WTC11 (cell line): ENCODE measurements at regions not wholly inside any gene's neighbourhood (a gene's known extent, or its start where the extent isn't known, plus 50 kb on each side); places are given as distances from the start of the nearest gene placed in this dataset.

Experiments
- ATAC-seq: fragments of 200-7000 bp; cut with Tn5 transposase; 2 replicates; pipeline ENCODE4 v1.10.0; 2021; ENCODE audit warnings: mild to moderate bottlenecking, moderate library complexity
- CTCF ChIA-PET: fragments of 300-600 bp; sonication (Branson Sonifier 250); formaldehyde crosslinking; loops from one replicate; lab custom pipeline; 2021; ENCODE audit warnings: antibody characterized with exemption; lab: Charles Lee
- POLR2A ChIA-PET: fragments of 350-600 bp; sonication (Branson Sonifier 250); formaldehyde crosslinking; loops from one replicate; lab custom pipeline; 2021; ENCODE audit warnings: antibody characterized with exemption; lab: Charles Lee
- DNase-seq: peaks from one replicate; pipeline ENCODE4 v3.0.0; 2021; ENCODE audit warnings: low spot score
- H3K27ac Mint-ChIP-seq: 2 replicates; pipeline ENCODE4 v1.8.0; 2021; ENCODE audit warnings: mixed read lengths
- H3K27me3 Mint-ChIP-seq: 2 replicates; pipeline ENCODE4 v1.8.0; 2021; ENCODE audit warnings: low read depth, mild to moderate bottlenecking, moderate library complexity, mixed read lengths
- H3K36me3 Mint-ChIP-seq: 2 replicates; pipeline ENCODE4 v1.8.0; 2021; ENCODE audit warnings: mixed read lengths
- H3K4me1 Mint-ChIP-seq: 2 replicates; pipeline ENCODE4 v1.8.0; 2022; ENCODE audit warnings: mixed read lengths
- H3K4me3 Mint-ChIP-seq: 2 replicates; pipeline ENCODE4 v1.8.0; 2021; ENCODE audit warnings: mild to moderate bottlenecking, moderate library complexity, mixed read lengths
- H3K9me3 Mint-ChIP-seq: 2 replicates; pipeline ENCODE4 v1.8.0; 2021; ENCODE audit warnings: mixed read lengths
- ESRRA ChIP-seq: sonication (generic); formaldehyde crosslinking; IDR thresholded peaks from 2 replicates; pipeline ENCODE4 v1.8.1; 2022; ENCODE audit warnings: mild to moderate bottlenecking, missing genetic modification reagents, borderline replicate concordance
- FOXJ3 ChIP-seq: sonication (generic); formaldehyde crosslinking; IDR thresholded peaks from 2 replicates; pipeline ENCODE4 v1.9.0; 2021; ENCODE audit warnings: missing genetic modification reagents, mild to moderate bottlenecking, borderline replicate concordance
- FOXP1 ChIP-seq: sonication (generic); formaldehyde crosslinking; IDR thresholded peaks from 2 replicates; pipeline ENCODE4 v1.8.0; 2022; ENCODE audit warnings: missing genetic modification reagents, mild to moderate bottlenecking, moderate library complexity, borderline replicate concordance
- IRF2 ChIP-seq: sonication (generic); formaldehyde crosslinking; IDR thresholded peaks from 2 replicates; pipeline ENCODE4 v1.8.0; 2022; ENCODE audit warnings: low read depth, missing genetic modification reagents, borderline replicate concordance
- NFATC4 ChIP-seq: fragments of 250-450 bp; sonication (Bioruptor Pico); IDR thresholded peaks from 2 replicates; pipeline ENCODE4 v1.9.0; 2021; ENCODE audit warnings: mild to moderate bottlenecking
- SMAD4 ChIP-seq: sonication (generic); formaldehyde crosslinking; IDR thresholded peaks from 2 replicates; pipeline ENCODE4 v1.8.0; 2022; ENCODE audit warnings: mild to moderate bottlenecking, missing genetic modification reagents
- ZBTB21 ChIP-seq: sonication (generic); formaldehyde crosslinking; IDR thresholded peaks from 2 replicates; pipeline ENCODE4 v1.8.1; 2023; ENCODE audit warnings: mild to moderate bottlenecking, missing genetic modification reagents, borderline replicate concordance
- ZNF232 ChIP-seq: sonication (generic); formaldehyde crosslinking; IDR thresholded peaks from 2 replicates; pipeline ENCODE4 v1.8.0; 2022; ENCODE audit warnings: mild to moderate bottlenecking, missing genetic modification reagents
- ZNF317 ChIP-seq: sonication (generic); formaldehyde crosslinking; IDR thresholded peaks from 2 replicates; pipeline ENCODE4 v1.8.1; 2023; ENCODE audit warnings: low read depth, mild to moderate bottlenecking, moderate library complexity, missing genetic modification reagents, borderline replicate concordance
- TF ChIP-seq, protein P1 (sequence below): sonication (generic); formaldehyde crosslinking; IDR thresholded peaks from 2 replicates; pipeline ENCODE4 v1.8.1; 2023; ENCODE audit warnings: mild to moderate bottlenecking, missing genetic modification reagents
- TF ChIP-seq, protein P2 (sequence below): sonication (generic); formaldehyde crosslinking; IDR thresholded peaks from 2 replicates; pipeline ENCODE4 v1.8.0; 2022; ENCODE audit warnings: mild to moderate bottlenecking, missing genetic modification reagents
- TF ChIP-seq, protein P3 (sequence below): sonication (generic); formaldehyde crosslinking; IDR thresholded peaks from 2 replicates; pipeline ENCODE4 v1.8.1; 2023; ENCODE audit warnings: mild to moderate bottlenecking, missing genetic modification reagents, borderline replicate concordance
- TF ChIP-seq, protein P4 (sequence below): sonication (generic); formaldehyde crosslinking; IDR thresholded peaks from 2 replicates; pipeline ENCODE4 v1.8.0; 2023; ENCODE audit warnings: missing genetic modification reagents
- TF ChIP-seq, protein P5 (sequence below): sonication (generic); formaldehyde crosslinking; conservative IDR thresholded peaks from 2 replicates; pipeline ENCODE4 v1.8.1; 2022; ENCODE audit warnings: mild to moderate bottlenecking, missing genetic modification reagents
- TF ChIP-seq, protein P6 (sequence below): sonication (generic); formaldehyde crosslinking; conservative IDR thresholded peaks from 2 replicates; pipeline ENCODE4 v1.8.1; 2023; ENCODE audit warnings: mild to moderate bottlenecking, low read depth, missing genetic modification reagents, moderate library complexity
- TF ChIP-seq, protein P7 (sequence below): fragments of 250-450 bp; sonication (Bioruptor Pico); IDR thresholded peaks from 2 replicates; pipeline ENCODE4 v1.9.0; 2021; ENCODE audit warnings: mild to moderate bottlenecking, borderline replicate concordance
- TF ChIP-seq, protein P8 (sequence below): fragments of 250-450 bp; sonication (Bioruptor Pico); IDR thresholded peaks from 2 replicates; pipeline ENCODE4 v1.8.0; 2021; ENCODE audit warnings: mild to moderate bottlenecking

DNA sequence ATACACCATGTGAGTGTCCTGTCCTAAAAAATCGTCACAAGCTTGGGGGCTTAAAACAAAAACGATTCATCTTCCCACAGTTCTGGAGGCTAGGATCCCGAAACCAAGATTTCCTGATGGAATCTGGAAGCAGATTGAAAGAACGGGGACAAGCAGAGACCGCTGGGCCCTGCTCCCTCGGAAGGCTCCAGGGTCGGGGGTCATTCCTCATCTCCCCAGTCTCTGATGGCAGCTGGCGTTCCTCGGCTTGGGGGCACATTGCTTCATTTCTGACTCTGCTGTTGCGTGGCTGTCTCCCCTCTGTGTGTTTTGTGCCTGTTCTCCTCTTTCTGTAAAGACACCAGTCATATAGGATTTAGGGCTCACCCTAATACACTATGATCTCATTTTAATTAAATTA is 114.2 kb upstream of the TMPRSS2 start (continued):
- TF ChIP-seq, protein P1, sequence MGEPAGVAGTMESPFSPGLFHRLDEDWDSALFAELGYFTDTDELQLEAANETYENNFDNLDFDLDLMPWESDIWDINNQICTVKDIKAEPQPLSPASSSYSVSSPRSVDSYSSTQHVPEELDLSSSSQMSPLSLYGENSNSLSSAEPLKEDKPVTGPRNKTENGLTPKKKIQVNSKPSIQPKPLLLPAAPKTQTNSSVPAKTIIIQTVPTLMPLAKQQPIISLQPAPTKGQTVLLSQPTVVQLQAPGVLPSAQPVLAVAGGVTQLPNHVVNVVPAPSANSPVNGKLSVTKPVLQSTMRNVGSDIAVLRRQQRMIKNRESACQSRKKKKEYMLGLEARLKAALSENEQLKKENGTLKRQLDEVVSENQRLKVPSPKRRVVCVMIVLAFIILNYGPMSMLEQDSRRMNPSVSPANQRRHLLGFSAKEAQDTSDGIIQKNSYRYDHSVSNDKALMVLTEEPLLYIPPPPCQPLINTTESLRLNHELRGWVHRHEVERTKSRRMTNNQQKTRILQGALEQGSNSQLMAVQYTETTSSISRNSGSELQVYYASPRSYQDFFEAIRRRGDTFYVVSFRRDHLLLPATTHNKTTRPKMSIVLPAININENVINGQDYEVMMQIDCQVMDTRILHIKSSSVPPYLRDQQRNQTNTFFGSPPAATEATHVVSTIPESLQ (CRISPR knock-in tag), result no peak
- TF ChIP-seq FOXP1 (CRISPR knock-in tag), result no peak
- TF ChIP-seq, protein P2, sequence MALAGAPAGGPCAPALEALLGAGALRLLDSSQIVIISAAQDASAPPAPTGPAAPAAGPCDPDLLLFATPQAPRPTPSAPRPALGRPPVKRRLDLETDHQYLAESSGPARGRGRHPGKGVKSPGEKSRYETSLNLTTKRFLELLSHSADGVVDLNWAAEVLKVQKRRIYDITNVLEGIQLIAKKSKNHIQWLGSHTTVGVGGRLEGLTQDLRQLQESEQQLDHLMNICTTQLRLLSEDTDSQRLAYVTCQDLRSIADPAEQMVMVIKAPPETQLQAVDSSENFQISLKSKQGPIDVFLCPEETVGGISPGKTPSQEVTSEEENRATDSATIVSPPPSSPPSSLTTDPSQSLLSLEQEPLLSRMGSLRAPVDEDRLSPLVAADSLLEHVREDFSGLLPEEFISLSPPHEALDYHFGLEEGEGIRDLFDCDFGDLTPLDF, result no peak
- TF ChIP-seq, protein P3, sequence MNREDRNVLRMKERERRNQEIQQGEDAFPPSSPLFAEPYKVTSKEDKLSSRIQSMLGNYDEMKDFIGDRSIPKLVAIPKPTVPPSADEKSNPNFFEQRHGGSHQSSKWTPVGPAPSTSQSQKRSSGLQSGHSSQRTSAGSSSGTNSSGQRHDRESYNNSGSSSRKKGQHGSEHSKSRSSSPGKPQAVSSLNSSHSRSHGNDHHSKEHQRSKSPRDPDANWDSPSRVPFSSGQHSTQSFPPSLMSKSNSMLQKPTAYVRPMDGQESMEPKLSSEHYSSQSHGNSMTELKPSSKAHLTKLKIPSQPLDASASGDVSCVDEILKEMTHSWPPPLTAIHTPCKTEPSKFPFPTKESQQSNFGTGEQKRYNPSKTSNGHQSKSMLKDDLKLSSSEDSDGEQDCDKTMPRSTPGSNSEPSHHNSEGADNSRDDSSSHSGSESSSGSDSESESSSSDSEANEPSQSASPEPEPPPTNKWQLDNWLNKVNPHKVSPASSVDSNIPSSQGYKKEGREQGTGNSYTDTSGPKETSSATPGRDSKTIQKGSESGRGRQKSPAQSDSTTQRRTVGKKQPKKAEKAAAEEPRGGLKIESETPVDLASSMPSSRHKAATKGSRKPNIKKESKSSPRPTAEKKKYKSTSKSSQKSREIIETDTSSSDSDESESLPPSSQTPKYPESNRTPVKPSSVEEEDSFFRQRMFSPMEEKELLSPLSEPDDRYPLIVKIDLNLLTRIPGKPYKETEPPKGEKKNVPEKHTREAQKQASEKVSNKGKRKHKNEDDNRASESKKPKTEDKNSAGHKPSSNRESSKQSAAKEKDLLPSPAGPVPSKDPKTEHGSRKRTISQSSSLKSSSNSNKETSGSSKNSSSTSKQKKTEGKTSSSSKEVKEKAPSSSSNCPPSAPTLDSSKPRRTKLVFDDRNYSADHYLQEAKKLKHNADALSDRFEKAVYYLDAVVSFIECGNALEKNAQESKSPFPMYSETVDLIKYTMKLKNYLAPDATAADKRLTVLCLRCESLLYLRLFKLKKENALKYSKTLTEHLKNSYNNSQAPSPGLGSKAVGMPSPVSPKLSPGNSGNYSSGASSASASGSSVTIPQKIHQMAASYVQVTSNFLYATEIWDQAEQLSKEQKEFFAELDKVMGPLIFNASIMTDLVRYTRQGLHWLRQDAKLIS, result no peak
- no peak for TF ChIP-seq ESRRA (CRISPR knock-in tag)
- TF ChIP-seq, protein P4, sequence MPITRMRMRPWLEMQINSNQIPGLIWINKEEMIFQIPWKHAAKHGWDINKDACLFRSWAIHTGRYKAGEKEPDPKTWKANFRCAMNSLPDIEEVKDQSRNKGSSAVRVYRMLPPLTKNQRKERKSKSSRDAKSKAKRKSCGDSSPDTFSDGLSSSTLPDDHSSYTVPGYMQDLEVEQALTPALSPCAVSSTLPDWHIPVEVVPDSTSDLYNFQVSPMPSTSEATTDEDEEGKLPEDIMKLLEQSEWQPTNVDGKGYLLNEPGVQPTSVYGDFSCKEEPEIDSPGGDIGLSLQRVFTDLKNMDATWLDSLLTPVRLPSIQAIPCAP (CRISPR knock-in tag), result no peak
- TF ChIP-seq ZNF232 (CRISPR knock-in tag), result no peak
- TF ChIP-seq FOXJ3 (CRISPR knock-in tag), result no peak
- TF ChIP-seq ZBTB21 (CRISPR knock-in tag), result no peak
- TF ChIP-seq, all 79 proteins: peak for 0

DNA sequence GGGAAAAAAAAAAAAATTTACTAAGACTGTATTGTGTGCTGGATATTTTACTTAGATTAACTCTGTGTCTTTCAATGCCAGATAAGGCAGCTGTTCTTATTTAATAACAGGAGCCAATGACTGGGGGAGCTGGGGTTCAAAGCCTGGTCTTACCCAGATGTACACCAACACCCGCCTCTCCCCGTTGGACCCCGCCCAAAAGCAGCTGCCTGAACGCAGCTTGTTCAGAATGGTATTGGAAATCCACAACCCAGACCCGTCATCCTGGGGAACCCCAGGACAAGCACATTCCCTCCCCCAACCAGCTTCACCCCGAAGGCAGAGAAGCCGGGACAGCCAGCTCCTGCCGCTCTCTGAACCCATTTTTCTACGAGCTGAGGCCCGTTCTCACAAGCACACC is 113.6 kb upstream of the TMPRSS2 start:
- CTCF ChIA-PET, result interaction anchor here (0.7 to 4.4 kb wide), 3 partner anchors 9 to 637 kb away, joined by 3 to 40 read pairs (median 5); no protein-coding TSS in a partner anchor
- Mint-ChIP-seq H3K36me3 (no peaks in the 10 kb centered on the region), H3K27ac (no peak overlapping the region), H3K27me3 (no peaks in the 10 kb centered on the region), H3K4me1 (no peaks in the 10 kb centered on the region), H3K4me3 (no peak overlapping the region), H3K9me3 (peaks cover 11% of the 10 kb centered on the region)
- no peak for DNase-seq
- POLR2A ChIA-PET, result no interaction called here
- no peak for ATAC-seq
- TF ChIP-seq, protein P5, sequence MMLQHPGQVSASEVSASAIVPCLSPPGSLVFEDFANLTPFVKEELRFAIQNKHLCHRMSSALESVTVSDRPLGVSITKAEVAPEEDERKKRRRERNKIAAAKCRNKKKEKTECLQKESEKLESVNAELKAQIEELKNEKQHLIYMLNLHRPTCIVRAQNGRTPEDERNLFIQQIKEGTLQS (CRISPR knock-in tag), result no peak
- TF ChIP-seq, protein P6, sequence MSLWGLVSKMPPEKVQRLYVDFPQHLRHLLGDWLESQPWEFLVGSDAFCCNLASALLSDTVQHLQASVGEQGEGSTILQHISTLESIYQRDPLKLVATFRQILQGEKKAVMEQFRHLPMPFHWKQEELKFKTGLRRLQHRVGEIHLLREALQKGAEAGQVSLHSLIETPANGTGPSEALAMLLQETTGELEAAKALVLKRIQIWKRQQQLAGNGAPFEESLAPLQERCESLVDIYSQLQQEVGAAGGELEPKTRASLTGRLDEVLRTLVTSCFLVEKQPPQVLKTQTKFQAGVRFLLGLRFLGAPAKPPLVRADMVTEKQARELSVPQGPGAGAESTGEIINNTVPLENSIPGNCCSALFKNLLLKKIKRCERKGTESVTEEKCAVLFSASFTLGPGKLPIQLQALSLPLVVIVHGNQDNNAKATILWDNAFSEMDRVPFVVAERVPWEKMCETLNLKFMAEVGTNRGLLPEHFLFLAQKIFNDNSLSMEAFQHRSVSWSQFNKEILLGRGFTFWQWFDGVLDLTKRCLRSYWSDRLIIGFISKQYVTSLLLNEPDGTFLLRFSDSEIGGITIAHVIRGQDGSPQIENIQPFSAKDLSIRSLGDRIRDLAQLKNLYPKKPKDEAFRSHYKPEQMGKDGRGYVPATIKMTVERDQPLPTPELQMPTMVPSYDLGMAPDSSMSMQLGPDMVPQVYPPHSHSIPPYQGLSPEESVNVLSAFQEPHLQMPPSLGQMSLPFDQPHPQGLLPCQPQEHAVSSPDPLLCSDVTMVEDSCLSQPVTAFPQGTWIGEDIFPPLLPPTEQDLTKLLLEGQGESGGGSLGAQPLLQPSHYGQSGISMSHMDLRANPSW (CRISPR knock-in tag), result no peak
- no peak for TF ChIP-seq ZNF317
- TF ChIP-seq, protein P7, sequence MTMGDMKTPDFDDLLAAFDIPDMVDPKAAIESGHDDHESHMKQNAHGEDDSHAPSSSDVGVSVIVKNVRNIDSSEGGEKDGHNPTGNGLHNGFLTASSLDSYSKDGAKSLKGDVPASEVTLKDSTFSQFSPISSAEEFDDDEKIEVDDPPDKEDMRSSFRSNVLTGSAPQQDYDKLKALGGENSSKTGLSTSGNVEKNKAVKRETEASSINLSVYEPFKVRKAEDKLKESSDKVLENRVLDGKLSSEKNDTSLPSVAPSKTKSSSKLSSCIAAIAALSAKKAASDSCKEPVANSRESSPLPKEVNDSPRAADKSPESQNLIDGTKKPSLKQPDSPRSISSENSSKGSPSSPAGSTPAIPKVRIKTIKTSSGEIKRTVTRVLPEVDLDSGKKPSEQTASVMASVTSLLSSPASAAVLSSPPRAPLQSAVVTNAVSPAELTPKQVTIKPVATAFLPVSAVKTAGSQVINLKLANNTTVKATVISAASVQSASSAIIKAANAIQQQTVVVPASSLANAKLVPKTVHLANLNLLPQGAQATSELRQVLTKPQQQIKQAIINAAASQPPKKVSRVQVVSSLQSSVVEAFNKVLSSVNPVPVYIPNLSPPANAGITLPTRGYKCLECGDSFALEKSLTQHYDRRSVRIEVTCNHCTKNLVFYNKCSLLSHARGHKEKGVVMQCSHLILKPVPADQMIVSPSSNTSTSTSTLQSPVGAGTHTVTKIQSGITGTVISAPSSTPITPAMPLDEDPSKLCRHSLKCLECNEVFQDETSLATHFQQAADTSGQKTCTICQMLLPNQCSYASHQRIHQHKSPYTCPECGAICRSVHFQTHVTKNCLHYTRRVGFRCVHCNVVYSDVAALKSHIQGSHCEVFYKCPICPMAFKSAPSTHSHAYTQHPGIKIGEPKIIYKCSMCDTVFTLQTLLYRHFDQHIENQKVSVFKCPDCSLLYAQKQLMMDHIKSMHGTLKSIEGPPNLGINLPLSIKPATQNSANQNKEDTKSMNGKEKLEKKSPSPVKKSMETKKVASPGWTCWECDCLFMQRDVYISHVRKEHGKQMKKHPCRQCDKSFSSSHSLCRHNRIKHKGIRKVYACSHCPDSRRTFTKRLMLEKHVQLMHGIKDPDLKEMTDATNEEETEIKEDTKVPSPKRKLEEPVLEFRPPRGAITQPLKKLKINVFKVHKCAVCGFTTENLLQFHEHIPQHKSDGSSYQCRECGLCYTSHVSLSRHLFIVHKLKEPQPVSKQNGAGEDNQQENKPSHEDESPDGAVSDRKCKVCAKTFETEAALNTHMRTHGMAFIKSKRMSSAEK (CRISPR knock-in tag), result no peak
- TF ChIP-seq, protein P2, result no peak
- no peak for TF ChIP-seq IRF2
- no peak for TF ChIP-seq NFATC4 (CRISPR knock-in tag)
- TF ChIP-seq, protein P8, sequence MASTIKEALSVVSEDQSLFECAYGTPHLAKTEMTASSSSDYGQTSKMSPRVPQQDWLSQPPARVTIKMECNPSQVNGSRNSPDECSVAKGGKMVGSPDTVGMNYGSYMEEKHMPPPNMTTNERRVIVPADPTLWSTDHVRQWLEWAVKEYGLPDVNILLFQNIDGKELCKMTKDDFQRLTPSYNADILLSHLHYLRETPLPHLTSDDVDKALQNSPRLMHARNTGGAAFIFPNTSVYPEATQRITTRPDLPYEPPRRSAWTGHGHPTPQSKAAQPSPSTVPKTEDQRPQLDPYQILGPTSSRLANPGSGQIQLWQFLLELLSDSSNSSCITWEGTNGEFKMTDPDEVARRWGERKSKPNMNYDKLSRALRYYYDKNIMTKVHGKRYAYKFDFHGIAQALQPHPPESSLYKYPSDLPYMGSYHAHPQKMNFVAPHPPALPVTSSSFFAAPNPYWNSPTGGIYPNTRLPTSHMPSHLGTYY, result no peak
- no peak for TF ChIP-seq SMAD4 (CRISPR knock-in tag)
